ENCODE measurements at regions not wholly inside any gene's neighbourhood (a gene's known extent, or its start where the extent isn't known, plus 50 kb on each side); places are given as distances from the start of the nearest gene placed in this dataset.

GRCh38 chr5:165956854-165957253 lies 2334.6 kb upstream of the WWC1 start:
- DNase-seq (ENCODE audit: low read depth): no peak

- DNase-seq (ENCODE audit: low read depth): no peak
Observed at GRCh38 chr5:165981671-165982070, 2309.8 kb upstream of the WWC1 start.

GRCh38 chr5:165996201-165996875 lies 2295.1 kb upstream of the WWC1 start:
- DNase-seq (ENCODE audit: low read depth): no peak

- no peak for DNase-seq (ENCODE audit: low read depth)
Observed at GRCh38 chr5:165999693-166000320, 2291.6 kb upstream of the WWC1 start.

- DNase-seq (ENCODE audit: low read depth): no peak
Observed at GRCh38 chr5:166004006-166004405, 2287.4 kb upstream of the WWC1 start.

- DNase-seq (ENCODE audit: low read depth): no peak
Observed at GRCh38 chr5:166013415-166013814, 2278.0 kb upstream of the WWC1 start.

GRCh38 chr5:166014256-166014655 lies 2277.2 kb upstream of the WWC1 start:
- no peak for DNase-seq (ENCODE audit: low read depth)

- DNase-seq (ENCODE audit: low read depth): no peak
Observed at GRCh38 chr5:166018716-166019115, 2272.7 kb upstream of the WWC1 start.

- no peak for DNase-seq (ENCODE audit: low read depth)
Observed at GRCh38 chr5:166022065-166022464, 2269.4 kb upstream of the WWC1 start.

GRCh38 chr5:166024970-166025369 lies 2266.5 kb upstream of the WWC1 start:
- no peak for DNase-seq (ENCODE audit: low read depth)

- no peak for DNase-seq (ENCODE audit: low read depth)
Observed at GRCh38 chr5:166027582-166027981, 2263.9 kb upstream of the WWC1 start.

GRCh38 chr5:166031926-166032325 lies 2259.5 kb upstream of the WWC1 start:
- no peak for DNase-seq (ENCODE audit: low read depth)

- no peak for DNase-seq (ENCODE audit: low read depth)
Observed at GRCh38 chr5:166032601-166033000, 2258.8 kb upstream of the WWC1 start.

- DNase-seq (ENCODE audit: low read depth): no peak
Observed at GRCh38 chr5:166045961-166046360, 2245.5 kb upstream of the WWC1 start.

GRCh38 chr5:166046956-166047355 lies 2244.5 kb upstream of the WWC1 start:
- no peak for DNase-seq (ENCODE audit: low read depth)

- no peak for DNase-seq (ENCODE audit: low read depth)
Observed at GRCh38 chr5:166050531-166050930, 2240.9 kb upstream of the WWC1 start.

- no peak for DNase-seq (ENCODE audit: low read depth)
Observed at GRCh38 chr5:166058660-166059059, 2232.8 kb upstream of the WWC1 start.

- no peak for DNase-seq (ENCODE audit: low read depth)
Observed at GRCh38 chr5:166062094-166062493, 2229.4 kb upstream of the WWC1 start.

- no peak for DNase-seq (ENCODE audit: low read depth)
Observed at GRCh38 chr5:166062719-166063118, 2228.7 kb upstream of the WWC1 start.

GRCh38 chr5:166063261-166063660 lies 2228.2 kb upstream of the WWC1 start:
- no peak for DNase-seq (ENCODE audit: low read depth)

GRCh38 chr5:166068547-166069335 lies 2222.7 kb upstream of the WWC1 start:
- no peak for DNase-seq (ENCODE audit: low read depth)

- no peak for DNase-seq (ENCODE audit: low read depth)
Observed at GRCh38 chr5:166073901-166074581, 2217.4 kb upstream of the WWC1 start.
